Transverse colon (tissue), 4 donors: ENCODE measurements at regions not wholly inside any gene's neighbourhood (a gene's known extent, or its start where the extent isn't known, plus 50 kb on each side); places are given as distances from the start of the nearest gene placed in this dataset.

Experiments
- CTCF ChIP-seq, 5 experiments: fragments of 200-600 bp in 3 of 5; fragments of 450-650 bp in 2 of 5; sonication (generic) in 3 of 5; IDR thresholded peaks; 1 replicate in 2 of 5; 2 replicates in 3 of 5; pipeline ENCODE4 v1.5.1; 2016 to 2017; ENCODE audit warnings: antibody characterized with exemption in 5 of 5, inconsistent platforms in 3 of 5, mild to moderate bottlenecking in 2 of 5, moderate library complexity in 1 of 5
- EP300 ChIP-seq: sonication (generic); formaldehyde crosslinking; IDR thresholded peaks from one replicate; pipeline ENCODE4 v1.6.1; 2017; ENCODE audit warnings: antibody characterized with exemption, low read depth
- POLR2AphosphoS5 ChIP-seq, 3 donors: sonication (generic); formaldehyde crosslinking; IDR thresholded peaks; one replicate each; pipeline ENCODE4 v1.6.1; 2016; ENCODE audit warnings: antibody characterized with exemption in 3 of 3

- no peak for TF ChIP-seq CTCF (IDR thresholded peaks at IDR 0.05)
- no peak for TF ChIP-seq EP300
- TF ChIP-seq POLR2AphosphoS5 (IDR thresholded peaks at IDR 0.05): no peak
Measured at GRCh38 chr7:41880107-41880506, 177.2 kb upstream of the INHBA start.
